GM12892 (cell line): ENCODE measurements at regions not wholly inside any gene's neighbourhood (a gene's known extent, or its start where the extent isn't known, plus 50 kb on each side); places are given as distances from the start of the nearest gene placed in this dataset.

Experiments
- POLR2A ChIP-seq: IDR thresholded peaks from 2 replicates; pipeline ENCODE4 v1.6.1; 2011; ENCODE audit warnings: low read depth, low read length, control low read depth
- POLR2AphosphoS5 ChIP-seq: IDR thresholded peaks from 2 replicates; pipeline ENCODE4 v1.6.1; 2011; ENCODE audit warnings: low read depth, low read length, control low read depth

- TF ChIP-seq POLR2AphosphoS5 (no peak), POLR2A (no peak)
Measured at GRCh38 chr4:130736436-130737185, 1640.7 kb downstream of the C4orf33 start.
